ENCODE measurements at regions not wholly inside any gene's neighbourhood (a gene's known extent, or its start where the extent isn't known, plus 50 kb on each side); places are given as distances from the start of the nearest gene placed in this dataset.

- no peak for DNase-seq (ENCODE audit: low read depth)
These were observed 52.3 kb upstream of the ZNF516 start for GRCh38 chr18:76547296-76547695.

- no peak for DNase-seq (ENCODE audit: low read depth)
These were observed 51.4 kb upstream of the ZNF516 start for GRCh38 chr18:76546436-76546835.

- DNase-seq (ENCODE audit: low read depth): no peak
These were observed 51.0 kb upstream of the ZNF516 start for GRCh38 chr18:76546088-76546435.

GRCh38 chr18:76545433-76546087 is 50.5 kb upstream of the ZNF516 start:
- no peak for DNase-seq (ENCODE audit: low read depth)

- no peak for DNase-seq (ENCODE audit: low read depth)
These were observed 49.7 kb upstream of the ZNF516 start for GRCh38 chr18:76544511-76545345.

All from LHCN-M2 (cell line).